Activated CD8-positive, alpha-beta T cell treated with anti-CD3 and anti-CD28 coated beads for 36 hours (primary cell): ENCODE measurements at regions not wholly inside any gene's neighbourhood (a gene's known extent, or its start where the extent isn't known, plus 50 kb on each side); places are given as distances from the start of the nearest gene placed in this dataset.

Source experiments
- ATAC-seq: fragments of 200-7000 bp; cut with Tn5 transposase; one replicate; pipeline ENCODE4 v1.10.0; 2021; ENCODE audit warnings: mild to moderate bottlenecking, moderate library complexity
- CTCF ChIA-PET: fragments of 350-600 bp; sonication (Branson Sonifier 250); formaldehyde crosslinking; loops from one replicate; lab custom pipeline; 2021; ENCODE audit warnings: antibody characterized with exemption; lab: Charles Lee
- POLR2A ChIA-PET: fragments of 350-600 bp; sonication (Branson Sonifier 250); formaldehyde crosslinking; loops from one replicate; lab custom pipeline; 2021; ENCODE audit warnings: antibody characterized with exemption; lab: Charles Lee
- DNase-seq: peaks from one replicate; pipeline ENCODE4 v3.0.0-alpha.2; 2020
- H3K27ac Mint-ChIP-seq: one replicate; pipeline ENCODE4 v1.8.0; 2021; ENCODE audit warnings: mild to moderate bottlenecking, mixed read lengths
- H3K27me3 Mint-ChIP-seq: one replicate; pipeline ENCODE4 v1.8.0; 2021; ENCODE audit warnings: mixed read lengths
- H3K36me3 Mint-ChIP-seq: one replicate; pipeline ENCODE4 v1.8.0; 2021; ENCODE audit warnings: low read depth, mixed read lengths
- H3K4me1 Mint-ChIP-seq: one replicate; pipeline ENCODE4 v1.8.0; 2021; ENCODE audit warnings: low read depth, mixed read lengths
- H3K4me3 Mint-ChIP-seq: one replicate; pipeline ENCODE4 v1.8.0; 2021; ENCODE audit warnings: mild to moderate bottlenecking, moderate library complexity, mixed read lengths
- H3K9me3 Mint-ChIP-seq: one replicate; pipeline ENCODE4 v1.8.0; 2021; ENCODE audit warnings: mixed read lengths
- CTCF ChIP-seq: fragments of 200-600 bp; IDR thresholded peaks from one replicate; pipeline ENCODE4 v1.8.0; 2022; ENCODE audit warnings: antibody characterized with exemption, mild to moderate bottlenecking
- intact Hi-C: fragments of 100-400 bp; cut with micrococcal nuclease; formaldehyde crosslinking; loops from one replicate; pipeline ENCODE4 v1.10.0; 2022

- POLR2A ChIA-PET, result interaction anchor here (1.2 kb wide), 1 partner anchor 8 kb away, joined by 3 read pairs; no protein-coding TSS in a partner anchor
- H3K27ac Mint-ChIP-seq, result no peak overlapping the region
- DNase-seq, result no peak
- no peaks in the 10 kb centered on the region for H3K36me3 Mint-ChIP-seq
- intact Hi-C loops, result loop anchor here (5.0 kb wide), 1 partner anchor 498 kb away; the partner anchor contains the start of gene GATB
- H3K4me3 Mint-ChIP-seq, result no peak overlapping the region
- H3K9me3 Mint-ChIP-seq, result peaks cover 2% of the 10 kb centered on the region
- CTCF ChIA-PET, result no interaction called here
- H3K27me3 Mint-ChIP-seq, result no peaks in the 10 kb centered on the region
- TF ChIP-seq CTCF, result no peak
- H3K4me1 Mint-ChIP-seq, result peaks cover 11% of the 10 kb centered on the region
- no peak for ATAC-seq
Observed at GRCh38 chr4:152259866-152260265, 276.0 kb downstream of the FBXW7 start.

GRCh38 chr4:152258804-152259708, 276.8 kb downstream of the FBXW7 start:
- ChIA-PET CTCF (no interaction called here), POLR2A (interaction anchor here (1.2 kb wide), 1 partner anchor 9 kb away, joined by 3 read pairs; no protein-coding TSS in a partner anchor)
- no peaks in the 10 kb centered on the region for H3K27me3 Mint-ChIP-seq
- no peak for ATAC-seq
- H3K36me3 Mint-ChIP-seq, result no peaks in the 10 kb centered on the region
- peaks cover 2% of the 10 kb centered on the region for H3K9me3 Mint-ChIP-seq
- intact Hi-C loops, result loop anchor here (5.0 kb wide), 1 partner anchor 497 kb away; the partner anchor contains the start of gene GATB
- no peak overlapping the region for H3K27ac Mint-ChIP-seq
- peaks cover 16% of the 10 kb centered on the region for H3K4me1 Mint-ChIP-seq
- no peak overlapping the region for H3K4me3 Mint-ChIP-seq
- no peak for TF ChIP-seq CTCF
- no peak for DNase-seq

- ChIA-PET POLR2A (no interaction called here), CTCF (no interaction called here)
- ATAC-seq (no peak), DNase-seq (no peak)
- no peaks in the 10 kb centered on the region for H3K27me3 Mint-ChIP-seq
- H3K4me3 Mint-ChIP-seq, result no peak overlapping the region
- H3K27ac Mint-ChIP-seq, result no peak overlapping the region
- no peak for TF ChIP-seq CTCF
- no peaks in the 10 kb centered on the region for H3K36me3 Mint-ChIP-seq
- intact Hi-C loops, result loop anchor here (5.0 kb wide), 1 partner anchor 496 kb away; the partner anchor contains the start of gene GATB
- H3K4me1 Mint-ChIP-seq, result peaks cover 16% of the 10 kb centered on the region
- H3K9me3 Mint-ChIP-seq, result peaks cover 2% of the 10 kb centered on the region
Observed at GRCh38 chr4:152258391-152258790, 277.5 kb downstream of the FBXW7 start.

- ChIA-PET POLR2A (interaction anchor here (0.8 kb wide), 1 partner anchor 142 kb away, joined by 4 read pairs; no protein-coding TSS in a partner anchor), CTCF (no interaction called here)
- intact Hi-C loops, result loop anchor here (5.0 kb wide), 1 partner anchor 495 kb away; the partner anchor contains the start of gene GATB
- peaks cover 19% of the 10 kb centered on the region for H3K4me1 Mint-ChIP-seq
- H3K4me3 Mint-ChIP-seq, result no peak overlapping the region
- no peak for DNase-seq
- ATAC-seq, result no peak
- H3K27me3 Mint-ChIP-seq, result no peaks in the 10 kb centered on the region
- no peaks in the 10 kb centered on the region for H3K36me3 Mint-ChIP-seq
- H3K9me3 Mint-ChIP-seq, result peaks cover 2% of the 10 kb centered on the region
- no peak overlapping the region for H3K27ac Mint-ChIP-seq
- TF ChIP-seq CTCF, result no peak
Observed at GRCh38 chr4:152257601-152258066, 278.3 kb downstream of the FBXW7 start.
